ENCODE measurements at regions not wholly inside any gene's neighbourhood (a gene's known extent, or its start where the extent isn't known, plus 50 kb on each side); places are given as distances from the start of the nearest gene placed in this dataset.
A peak's percentile ranks its signal among the peaks of the same experiment; 100 is the strongest.
"Not testable (repeated sequence)": the region's sequence is repeated elsewhere in the genome, so short reads cannot be mapped to it uniquely, and the experiment has no call there.

DNA sequence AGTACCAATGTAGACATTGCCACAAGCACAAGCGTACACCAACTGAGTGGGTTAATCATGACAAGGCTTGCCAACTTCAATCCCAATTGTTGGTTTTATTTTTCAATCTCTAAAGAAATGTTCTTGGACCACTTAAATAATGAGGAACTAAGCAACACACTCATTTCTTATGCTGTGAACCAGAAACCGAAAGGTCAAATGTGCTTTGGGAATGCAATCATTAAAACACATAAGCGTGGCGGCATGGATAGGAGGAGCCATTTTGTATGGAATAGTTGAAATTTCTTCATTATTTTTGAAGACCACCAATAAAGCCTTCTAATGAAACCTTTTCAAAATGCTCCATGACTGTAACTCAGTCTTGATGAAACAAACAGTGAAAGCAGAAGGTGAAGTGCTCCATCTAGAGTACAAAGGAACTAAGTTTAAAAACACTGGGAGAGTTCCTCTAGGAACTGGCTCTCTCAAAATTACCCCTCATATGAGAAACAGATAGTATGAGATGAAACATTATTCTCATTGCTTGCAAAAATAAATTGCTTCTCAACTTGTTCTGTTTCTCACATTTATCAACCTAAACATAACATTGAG lies 113.2 kb upstream of the CHST9 start:
- Mint-ChIP-seq H3K4me3 (no peak overlapping the region), H3K27ac (no peak overlapping the region), H3K9me3 (peaks cover 15% of the 10 kb centered on the region), H3K36me3 (ENCODE audit: low read depth) (no peaks in the 10 kb centered on the region), H3K27me3 (ENCODE audit: low read depth, poor library complexity) (peaks cover 4% of the 10 kb centered on the region), H3K4me1 (no peaks in the 10 kb centered on the region)
- no peak for DNase-seq
- TF ChIP-seq, protein P1, sequence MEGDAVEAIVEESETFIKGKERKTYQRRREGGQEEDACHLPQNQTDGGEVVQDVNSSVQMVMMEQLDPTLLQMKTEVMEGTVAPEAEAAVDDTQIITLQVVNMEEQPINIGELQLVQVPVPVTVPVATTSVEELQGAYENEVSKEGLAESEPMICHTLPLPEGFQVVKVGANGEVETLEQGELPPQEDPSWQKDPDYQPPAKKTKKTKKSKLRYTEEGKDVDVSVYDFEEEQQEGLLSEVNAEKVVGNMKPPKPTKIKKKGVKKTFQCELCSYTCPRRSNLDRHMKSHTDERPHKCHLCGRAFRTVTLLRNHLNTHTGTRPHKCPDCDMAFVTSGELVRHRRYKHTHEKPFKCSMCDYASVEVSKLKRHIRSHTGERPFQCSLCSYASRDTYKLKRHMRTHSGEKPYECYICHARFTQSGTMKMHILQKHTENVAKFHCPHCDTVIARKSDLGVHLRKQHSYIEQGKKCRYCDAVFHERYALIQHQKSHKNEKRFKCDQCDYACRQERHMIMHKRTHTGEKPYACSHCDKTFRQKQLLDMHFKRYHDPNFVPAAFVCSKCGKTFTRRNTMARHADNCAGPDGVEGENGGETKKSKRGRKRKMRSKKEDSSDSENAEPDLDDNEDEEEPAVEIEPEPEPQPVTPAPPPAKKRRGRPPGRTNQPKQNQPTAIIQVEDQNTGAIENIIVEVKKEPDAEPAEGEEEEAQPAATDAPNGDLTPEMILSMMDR (IDR thresholded peaks at IDR 0.05), result peak; percentile 26

DNA sequence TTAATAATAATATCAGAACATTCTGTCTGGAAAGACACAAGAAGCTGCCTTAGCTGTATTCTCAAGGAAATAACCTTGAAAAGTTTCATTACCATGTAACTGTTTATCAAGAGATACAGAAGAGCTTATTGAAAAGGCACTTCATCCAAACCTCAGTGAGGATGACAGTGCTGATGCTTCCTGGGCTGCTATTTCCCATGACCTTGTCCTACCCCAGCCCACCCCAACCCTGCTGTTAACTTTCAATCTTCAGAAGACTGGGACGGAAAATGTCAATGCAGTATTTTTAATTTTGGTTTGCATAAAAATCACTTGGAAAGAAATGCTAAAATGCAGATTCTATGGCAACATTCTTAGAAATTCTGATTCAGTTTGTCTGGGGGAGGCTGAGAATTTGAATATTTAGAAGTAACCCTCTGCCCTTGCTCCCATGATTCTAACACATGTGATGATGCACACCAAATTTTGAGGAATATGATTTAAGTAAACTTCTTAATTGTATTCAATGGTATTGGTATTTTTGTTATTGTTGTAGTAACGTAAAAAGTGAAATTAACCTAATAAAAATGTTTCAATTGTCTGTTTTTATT lies 101.0 kb upstream of the CHST9 start:
- H3K9me3 Mint-ChIP-seq; H3K4me3 Mint-ChIP-seq; DNase-seq; H3K27ac Mint-ChIP-seq; H3K4me1 Mint-ChIP-seq; H3K36me3 Mint-ChIP-seq (ENCODE audit: low read depth); H3K27me3 Mint-ChIP-seq (ENCODE audit: low read depth, poor library complexity): not testable (repeated sequence)

DNA sequence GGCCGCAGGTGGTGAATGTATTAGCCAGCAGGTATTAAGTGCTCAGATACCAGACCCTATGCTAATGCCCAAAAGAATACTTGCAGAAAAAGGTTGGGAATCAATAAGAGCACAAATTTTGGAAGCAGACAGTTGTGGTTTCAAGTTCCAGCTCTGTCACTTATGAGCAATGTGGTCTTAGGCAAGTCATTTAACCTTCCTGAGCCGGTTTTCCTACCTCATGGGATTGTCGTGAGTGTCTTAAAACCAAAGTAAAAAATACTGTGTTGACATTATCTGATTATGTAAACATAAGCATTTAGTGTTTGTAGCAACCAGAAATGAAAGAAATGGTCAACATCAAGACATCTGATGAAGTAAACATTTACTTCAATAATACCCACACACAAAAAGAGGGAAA lies 93.0 kb upstream of the CHST9 start:
- Mint-ChIP-seq H3K36me3 (ENCODE audit: low read depth) (no peaks in the 10 kb centered on the region), H3K27me3 (ENCODE audit: low read depth, poor library complexity) (no peaks in the 10 kb centered on the region), H3K4me1 (no peaks in the 10 kb centered on the region), H3K4me3 (no peak overlapping the region), H3K27ac (no peak overlapping the region), H3K9me3 (peaks cover 4% of the 10 kb centered on the region)
- TF ChIP-seq, protein P1 (IDR thresholded peaks at IDR 0.05), result no peak
- DNase-seq, result no peak

DNA sequence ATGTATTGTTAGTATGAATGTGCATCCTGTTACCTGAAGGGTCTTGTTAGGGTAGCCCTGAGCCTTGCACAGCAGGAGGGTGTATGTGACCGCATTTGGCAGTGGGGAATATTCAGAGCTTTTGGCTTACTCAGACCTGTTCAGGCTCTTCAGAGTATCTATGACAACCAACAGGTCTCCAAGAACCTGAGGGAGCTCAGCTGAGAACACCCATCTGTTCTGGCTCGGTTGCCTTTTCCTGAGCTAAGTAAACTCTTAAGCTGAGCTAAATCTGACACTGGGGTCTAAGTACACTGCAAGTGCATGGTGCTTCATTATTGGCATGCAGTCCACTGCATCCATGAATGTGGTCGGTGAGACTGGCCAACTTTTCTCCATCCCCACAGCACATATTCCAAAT lies 92.4 kb upstream of the CHST9 start:
- TF ChIP-seq, protein P1 (IDR thresholded peaks at IDR 0.05), result no peak
- Mint-ChIP-seq H3K9me3 (peaks cover 4% of the 10 kb centered on the region), H3K27ac (no peak overlapping the region), H3K27me3 (ENCODE audit: low read depth, poor library complexity) (no peaks in the 10 kb centered on the region), H3K4me1 (no peaks in the 10 kb centered on the region), H3K36me3 (ENCODE audit: low read depth) (no peaks in the 10 kb centered on the region), H3K4me3 (no peak overlapping the region)
- DNase-seq, result no peak

DNA sequence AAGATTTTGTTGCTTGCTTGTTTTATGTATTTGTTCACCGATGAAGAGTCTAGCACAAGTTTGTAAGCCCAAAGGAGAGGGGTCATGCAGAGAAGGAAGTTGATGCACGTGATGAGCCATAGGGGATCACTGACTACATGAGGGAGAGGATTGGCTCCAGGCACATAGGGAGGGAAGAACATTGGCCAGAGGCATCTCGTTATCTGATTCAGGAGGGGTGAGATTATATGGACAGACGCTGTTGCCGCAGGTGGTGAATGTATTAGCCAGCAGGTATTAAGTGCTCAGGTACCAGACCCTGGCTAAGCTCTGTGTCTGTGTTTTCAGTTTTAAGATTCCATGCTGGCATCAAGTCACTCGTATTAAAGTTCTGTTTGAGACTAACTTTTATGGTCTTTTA lies 91.8 kb upstream of the CHST9 start:
- TF ChIP-seq, protein P1 (IDR thresholded peaks at IDR 0.05), result no peak
- no peak for DNase-seq
- no peak overlapping the region for H3K4me3 Mint-ChIP-seq
- no peaks in the 10 kb centered on the region for H3K36me3 Mint-ChIP-seq (ENCODE audit: low read depth)
- H3K27me3 Mint-ChIP-seq (ENCODE audit: low read depth, poor library complexity), result no peaks in the 10 kb centered on the region
- H3K9me3 Mint-ChIP-seq, result peaks cover 4% of the 10 kb centered on the region
- H3K27ac Mint-ChIP-seq, result no peak overlapping the region
- H3K4me1 Mint-ChIP-seq, result no peaks in the 10 kb centered on the region

DNA sequence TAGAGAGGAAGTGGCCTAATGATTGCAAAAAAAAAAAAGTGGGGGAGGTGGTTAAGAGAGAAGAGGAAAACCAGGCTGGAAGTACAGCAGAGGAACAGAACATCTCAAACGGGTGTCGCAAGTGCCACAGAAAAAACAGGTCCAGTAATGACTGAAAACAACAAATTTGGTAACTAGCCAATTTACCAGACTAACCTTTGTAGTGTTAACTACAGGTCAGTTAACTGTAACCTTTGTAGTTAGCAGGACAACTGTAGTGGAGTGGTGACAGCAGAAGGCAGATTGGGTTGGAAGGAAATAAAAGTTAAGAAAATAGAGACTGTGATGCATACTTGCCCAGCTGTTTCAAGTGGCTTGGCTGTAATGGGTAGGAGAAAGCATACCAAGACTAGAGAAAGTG lies 91.4 kb upstream of the CHST9 start:
- Mint-ChIP-seq H3K36me3 (ENCODE audit: low read depth) (no peaks in the 10 kb centered on the region), H3K27me3 (ENCODE audit: low read depth, poor library complexity) (no peaks in the 10 kb centered on the region), H3K4me1 (no peaks in the 10 kb centered on the region), H3K4me3 (no peak overlapping the region), H3K9me3 (peaks cover 6% of the 10 kb centered on the region), H3K27ac (no peak overlapping the region)
- TF ChIP-seq, protein P1 (IDR thresholded peaks at IDR 0.05), result no peak
- no peak for DNase-seq

Data from nephron progenitor cell (in vitro differentiated cells).